Smooth muscle cell (in vitro differentiated cells): ENCODE measurements at regions not wholly inside any gene's neighbourhood (a gene's known extent, or its start where the extent isn't known, plus 50 kb on each side); places are given as distances from the start of the nearest gene placed in this dataset.

Experiments used
- DNase-seq: peaks from one replicate; lab custom pipeline; 2025; ENCODE audit not compliant: unreplicated experiment; lab: John Stamatoyannopoulos, UW
- H2AFZ ChIP-seq: fragments of 200-600 bp; sonication (generic); 2 replicates; pipeline ENCODE4 v1.6.0; 2016; ENCODE audit warnings: antibody characterized with exemption, low read depth, mild to moderate bottlenecking
- H3F3A ChIP-seq: fragments of 200-600 bp; sonication (generic); 2 replicates; pipeline ENCODE4 v1.6.0; 2017; ENCODE audit warnings: antibody characterized with exemption, low read depth
- H3K27ac ChIP-seq: fragments of 200-600 bp; sonication (generic); 2 replicates; pipeline ENCODE4 v1.5.1; 2016; ENCODE audit warnings: low read depth, mild to moderate bottlenecking
- H3K27me3 ChIP-seq: fragments of 200-600 bp; sonication (generic); 2 replicates; pipeline ENCODE4 v1.6.1; 2016; ENCODE audit warnings: low read depth, mild to moderate bottlenecking
- H3K36me3 ChIP-seq: fragments of 200-600 bp; sonication (generic); 2 replicates; pipeline ENCODE4 v1.5.1; 2016; ENCODE audit warnings: low read depth
- H3K4me1 ChIP-seq: fragments of 200-600 bp; sonication (generic); 2 replicates; pipeline ENCODE4 v1.5.1; 2016; ENCODE audit warnings: low read depth
- H3K4me2 ChIP-seq: fragments of 200-600 bp; sonication (generic); 2 replicates; pipeline ENCODE4 v1.6.0; 2016; ENCODE audit warnings: mild to moderate bottlenecking
- H3K4me3 ChIP-seq: fragments of 200-600 bp; sonication (generic); 2 replicates; pipeline ENCODE4 v1.5.1; 2016; ENCODE audit warnings: mild to moderate bottlenecking
- H3K79me2 ChIP-seq: fragments of 200-600 bp; sonication (generic); 2 replicates; pipeline ENCODE4 v1.6.0; 2016; ENCODE audit warnings: low read depth, mild to moderate bottlenecking
- H3K9ac ChIP-seq: fragments of 200-600 bp; sonication (generic); 2 replicates; pipeline ENCODE4 v1.6.0; 2016; ENCODE audit warnings: low read depth
- H3K9me3 ChIP-seq: fragments of 200-600 bp; sonication (generic); replicated peaks from 2 replicates; pipeline ENCODE4 v1.5.1; 2016; ENCODE audit warnings: low read depth
- H4K20me1 ChIP-seq: fragments of 200-600 bp; sonication (generic); 2 replicates; pipeline ENCODE4 v1.6.0; 2016; ENCODE audit warnings: low read depth
- CTCF ChIP-seq: fragments of 200-600 bp; sonication (generic); IDR thresholded peaks from 2 replicates; pipeline ENCODE4 v1.5.1; 2017; ENCODE audit warnings: borderline replicate concordance, mild to moderate bottlenecking, antibody characterized with exemption; ENCODE audit not compliant: insufficient read depth, poor library complexity, severe bottlenecking
- WGBS: methylation state at CpG from one replicate; pipeline ENCODE4 v1.1.7; 2016; ENCODE audit warnings: low lambda C conversion rate; 5-methylcytosine and 5-hydroxymethylcytosine counted together

- H3K4me1 ChIP-seq, result no peaks in the 10 kb centered on the region
- no peak overlapping the region for H3K4me2 ChIP-seq
- no peak overlapping the region for H3K9ac ChIP-seq
- H3K27me3 ChIP-seq, result no peaks in the 10 kb centered on the region
- no peaks in the 10 kb centered on the region for H4K20me1 ChIP-seq
- H3K79me2 ChIP-seq, result no peaks in the 10 kb centered on the region
- H2AFZ ChIP-seq, result no peak overlapping the region
- no peak overlapping the region for H3K27ac ChIP-seq
- H3K36me3 ChIP-seq, result no peaks in the 10 kb centered on the region
- TF ChIP-seq CTCF, result no peak
- DNase-seq, result no peak
- no peak overlapping the region for H3K4me3 ChIP-seq
- H3K9me3 ChIP-seq, result no peaks in the 10 kb centered on the region
- no peaks in the 10 kb centered on the region for H3F3A ChIP-seq
- WGBS, result 97% methylated on average over 1 of the region's 1 CpG
Observed at GRCh38 chr5:152844713-152845112, 439.6 kb upstream of the NMUR2 start.

DNA sequence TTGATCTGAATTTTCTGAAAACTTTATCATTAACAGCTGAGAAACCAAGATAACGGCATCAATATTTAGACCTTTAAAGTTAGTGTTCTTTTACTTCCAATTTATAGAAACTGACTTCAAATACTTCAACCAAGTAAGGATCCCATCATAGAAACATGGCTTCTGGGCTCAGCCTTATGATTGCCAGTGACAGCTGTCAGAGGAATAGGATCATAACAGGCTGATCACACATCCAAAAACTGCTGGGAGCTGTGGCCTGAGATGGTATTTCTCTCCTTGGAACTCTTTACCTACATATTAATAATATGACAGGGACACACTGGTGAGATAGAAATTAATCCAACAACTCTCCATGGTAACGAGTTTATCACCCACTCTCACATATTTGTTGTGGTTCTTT, 448.3 kb upstream of the NMUR2 start:
- no peaks in the 10 kb centered on the region for H3K36me3 ChIP-seq
- H3K4me2 ChIP-seq, result no peak overlapping the region
- no peak for DNase-seq
- H4K20me1 ChIP-seq, result no peaks in the 10 kb centered on the region
- no peaks in the 10 kb centered on the region for H3K79me2 ChIP-seq
- WGBS, result 79% methylated on average over 2 of the region's 2 CpGs
- H3K27ac ChIP-seq, result no peak overlapping the region
- H3K4me1 ChIP-seq, result peaks cover 15% of the 10 kb centered on the region
- no peaks in the 10 kb centered on the region for H3K27me3 ChIP-seq
- H3K9ac ChIP-seq, result no peak overlapping the region
- H3K4me3 ChIP-seq, result no peak overlapping the region
- no peak for TF ChIP-seq CTCF
- no peaks in the 10 kb centered on the region for H3F3A ChIP-seq
- no peaks in the 10 kb centered on the region for H3K9me3 ChIP-seq
- H2AFZ ChIP-seq, result no peak overlapping the region

GRCh38 chr5:152855441-152855840, 450.4 kb upstream of the NMUR2 start:
- Histone ChIP-seq H3K4me3 (no peak overlapping the region), H2AFZ (peak overlapping the region; percentile 42), H3K27me3 (no peaks in the 10 kb centered on the region), H4K20me1 (no peaks in the 10 kb centered on the region), H3K4me1 (peaks cover 15% of the 10 kb centered on the region), H3K9me3 (no peaks in the 10 kb centered on the region), H3K4me2 (peak overlapping the region; percentile 53), H3K79me2 (no peaks in the 10 kb centered on the region), H3K27ac (peak overlapping the region; percentile 22), H3K9ac (no peak overlapping the region), H3K36me3 (no peaks in the 10 kb centered on the region), H3F3A (no peaks in the 10 kb centered on the region)
- TF ChIP-seq CTCF, result no peak
- DNase-seq, result no peak
- WGBS, result 7% methylated on average over 4 of the region's 4 CpGs

DNA sequence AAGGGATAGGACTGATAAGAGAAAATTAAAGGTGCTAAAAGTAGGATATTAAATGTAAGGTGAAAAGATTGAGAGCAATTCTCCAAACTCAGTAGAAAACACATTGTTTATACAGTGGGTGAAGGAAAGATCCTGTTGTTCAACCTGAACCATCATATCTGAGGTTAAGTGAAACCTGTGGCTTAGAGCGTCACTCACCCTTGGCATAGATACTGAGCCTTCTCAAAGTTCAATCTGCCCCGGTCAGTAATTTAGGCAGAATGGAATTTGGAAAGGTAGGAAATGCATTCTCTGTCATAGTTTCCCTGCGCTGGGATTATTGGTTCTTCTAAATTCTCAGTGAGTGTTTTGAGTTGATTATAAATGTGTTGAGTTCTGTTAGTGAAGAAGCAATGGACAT, 456.2 kb upstream of the NMUR2 start:
- Histone ChIP-seq H3K4me2 (no peak overlapping the region), H3K4me3 (no peak overlapping the region), H3K4me1 (peaks cover 8% of the 10 kb centered on the region), H3K9ac (no peak overlapping the region), H3K27me3 (no peaks in the 10 kb centered on the region), H2AFZ (no peak overlapping the region), H3K79me2 (no peaks in the 10 kb centered on the region), H3K27ac (no peak overlapping the region), H4K20me1 (no peaks in the 10 kb centered on the region), H3K36me3 (no peaks in the 10 kb centered on the region), H3K9me3 (no peaks in the 10 kb centered on the region), H3F3A (no peaks in the 10 kb centered on the region)
- 95% methylated on average over 3 of the region's 3 CpGs for WGBS
- DNase-seq, result no peak
- no peak for TF ChIP-seq CTCF
